Activated T-helper 17 cell treated with anti-CD3 and anti-CD28 coated beads, Interleukin-2, amount 50 U/mL, for 72 hours (primary cell): ENCODE measurements at regions not wholly inside any gene's neighbourhood (a gene's known extent, or its start where the extent isn't known, plus 50 kb on each side); places are given as distances from the start of the nearest gene placed in this dataset.
"Not testable (repeated sequence)": the region's sequence is repeated elsewhere in the genome, so short reads cannot be mapped to it uniquely, and the experiment has no call there.

Experiments
- ATAC-seq: fragments of 150-1000 bp; cut with Tn5 transposase; replicated peaks from 2 replicates; pipeline ENCODE4 v1.10.0; 2021; ENCODE audit warnings: mild to moderate bottlenecking, moderate library complexity
- H3K27ac Mint-ChIP-seq: one replicate; pipeline ENCODE4 v1.8.0; 2022; ENCODE audit warnings: mixed read lengths
- H3K27me3 Mint-ChIP-seq: one replicate; pipeline ENCODE4 v1.8.0; 2022; ENCODE audit warnings: mixed read lengths
- H3K36me3 Mint-ChIP-seq: one replicate; pipeline ENCODE4 v1.8.0; 2022; ENCODE audit warnings: low read depth, mild to moderate bottlenecking, mixed read lengths
- H3K4me1 Mint-ChIP-seq: one replicate; pipeline ENCODE4 v1.8.0; 2022; ENCODE audit warnings: mixed read lengths
- H3K4me3 Mint-ChIP-seq: one replicate; pipeline ENCODE4 v1.8.0; 2022; ENCODE audit warnings: mild to moderate bottlenecking, mixed read lengths
- H3K9me3 Mint-ChIP-seq: one replicate; pipeline ENCODE4 v1.8.0; 2022; ENCODE audit warnings: mixed read lengths

DNA sequence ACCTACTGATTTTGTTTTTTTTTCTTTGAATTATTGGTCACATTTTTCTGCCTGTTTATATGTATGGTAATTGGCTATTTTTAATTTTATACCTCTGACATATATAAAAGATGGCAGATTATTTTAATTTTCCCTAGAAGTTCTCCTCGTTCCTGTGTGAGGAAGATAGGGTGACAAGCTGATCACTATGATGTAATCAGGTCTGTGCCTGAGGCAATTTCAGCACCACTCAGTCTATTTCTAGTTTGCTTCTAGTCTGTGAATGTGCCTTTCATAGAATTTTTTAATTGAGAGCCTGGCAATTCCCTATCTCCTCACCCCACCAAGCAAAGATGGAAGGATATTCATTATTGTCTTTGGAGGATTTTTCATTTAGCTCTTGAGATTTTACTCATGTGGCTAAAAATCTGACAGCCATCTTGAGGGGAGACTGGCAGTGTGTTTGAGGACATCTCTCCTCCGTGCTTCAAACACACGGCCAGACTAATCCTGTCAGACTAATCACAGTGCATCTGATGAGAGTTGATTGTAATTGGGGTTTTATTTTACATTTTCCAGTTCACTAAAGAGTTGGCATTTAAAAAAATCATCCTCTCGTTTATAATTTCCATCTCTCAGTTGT lies 500.3 kb downstream of the TRIML1 start:
- H3K4me3 Mint-ChIP-seq: no peak overlapping the region
- H3K27me3 Mint-ChIP-seq: no peaks in the 10 kb centered on the region
- no peaks in the 10 kb centered on the region for H3K36me3 Mint-ChIP-seq
- no peaks in the 10 kb centered on the region for H3K4me1 Mint-ChIP-seq
- H3K27ac Mint-ChIP-seq: no peak overlapping the region
- ATAC-seq: no peak
- peaks cover 4% of the 10 kb centered on the region for H3K9me3 Mint-ChIP-seq

DNA sequence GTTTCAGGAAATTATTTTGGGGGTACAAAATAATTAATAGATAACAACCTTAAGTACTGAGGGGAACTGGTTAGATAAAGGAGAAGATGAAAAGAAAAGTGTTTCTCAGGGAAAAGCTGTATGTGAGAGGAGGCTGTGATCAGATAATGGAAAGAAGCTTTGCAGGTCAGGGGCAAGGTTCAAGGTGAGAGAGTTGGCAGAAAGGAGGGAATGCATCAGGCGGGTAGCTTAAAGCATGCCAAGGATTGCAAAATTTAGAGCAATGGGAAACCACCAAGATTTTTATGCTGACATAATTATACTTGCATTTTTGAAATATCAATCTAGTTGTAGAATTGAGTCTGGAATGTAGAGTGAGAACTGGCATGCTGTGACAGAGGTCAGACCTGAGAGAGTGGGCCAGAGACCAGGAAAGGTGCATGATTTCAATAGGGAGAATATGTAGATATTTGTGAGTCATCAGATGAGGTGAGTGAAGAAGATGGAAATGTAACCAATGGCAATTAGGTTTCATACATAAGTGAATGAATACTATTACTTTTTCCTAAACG lies 508.7 kb downstream of the TRIML1 start:
- Mint-ChIP-seq H3K4me1 (no peaks in the 10 kb centered on the region), H3K27me3 (no peaks in the 10 kb centered on the region), H3K4me3 (no peak overlapping the region), H3K36me3 (no peaks in the 10 kb centered on the region), H3K27ac (no peak overlapping the region), H3K9me3 (peaks cover 24% of the 10 kb centered on the region)
- ATAC-seq: no peak

DNA sequence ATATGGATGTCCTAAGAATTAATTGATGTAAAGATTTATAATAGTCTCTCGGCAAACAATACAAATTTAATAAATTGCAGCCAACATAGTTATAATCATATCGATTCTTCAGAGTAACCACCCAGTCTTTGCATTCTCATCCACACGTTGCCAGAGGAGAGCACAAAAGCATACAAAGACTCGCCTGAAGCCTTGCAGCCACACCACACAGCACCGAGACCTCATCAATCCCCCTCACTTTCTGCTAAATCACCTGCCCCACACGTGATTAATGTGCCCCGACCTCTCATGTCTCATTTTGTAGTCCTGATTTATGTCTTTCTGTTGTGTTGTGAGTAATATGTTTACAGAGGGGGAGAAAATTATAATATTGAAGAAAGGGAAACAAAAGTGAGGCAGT lies 510.4 kb downstream of the TRIML1 start:
- H3K4me1 Mint-ChIP-seq: no peaks in the 10 kb centered on the region
- no peaks in the 10 kb centered on the region for H3K27me3 Mint-ChIP-seq
- H3K9me3 Mint-ChIP-seq: peaks cover 24% of the 10 kb centered on the region
- H3K4me3 Mint-ChIP-seq: no peak overlapping the region
- no peak for ATAC-seq
- no peaks in the 10 kb centered on the region for H3K36me3 Mint-ChIP-seq
- no peak overlapping the region for H3K27ac Mint-ChIP-seq

DNA sequence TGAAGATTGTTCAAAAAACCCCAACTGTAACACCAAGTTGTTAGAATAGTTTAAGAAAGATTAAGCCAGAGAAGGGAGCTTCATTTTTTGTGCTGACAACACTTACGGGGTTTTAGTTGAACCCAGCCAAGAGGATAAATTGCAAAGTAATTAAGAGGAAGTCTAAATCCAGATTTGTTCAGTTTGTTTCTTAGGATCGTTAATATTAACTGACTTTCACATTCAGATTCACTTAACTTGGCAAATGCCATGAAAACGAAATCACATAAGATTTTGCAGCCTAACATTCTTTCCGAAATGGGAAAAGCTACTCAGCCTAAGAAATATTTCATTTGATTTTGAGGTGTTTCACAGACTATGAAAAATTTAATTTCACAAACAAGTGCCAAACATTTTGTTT lies 511.3 kb downstream of the TRIML1 start:
- no peaks in the 10 kb centered on the region for H3K36me3 Mint-ChIP-seq
- H3K9me3 Mint-ChIP-seq: peaks cover 24% of the 10 kb centered on the region
- H3K27ac Mint-ChIP-seq: no peak overlapping the region
- ATAC-seq: no peak
- no peaks in the 10 kb centered on the region for H3K4me1 Mint-ChIP-seq
- no peak overlapping the region for H3K4me3 Mint-ChIP-seq
- no peaks in the 10 kb centered on the region for H3K27me3 Mint-ChIP-seq

GRCh38 chr4:188657365-188657764 lies 518.1 kb downstream of the TRIML1 start:
- Mint-ChIP-seq H3K36me3 (no peaks in the 10 kb centered on the region), H3K9me3 (no peaks in the 10 kb centered on the region), H3K4me3 (no peak overlapping the region), H3K27ac (no peak overlapping the region), H3K27me3 (no peaks in the 10 kb centered on the region), H3K4me1 (no peaks in the 10 kb centered on the region)
- ATAC-seq: no peak

GRCh38 chr4:188658958-188659522 lies 519.8 kb downstream of the TRIML1 start:
- Mint-ChIP-seq H3K36me3 (no peaks in the 10 kb centered on the region), H3K4me1 (no peaks in the 10 kb centered on the region)

DNA sequence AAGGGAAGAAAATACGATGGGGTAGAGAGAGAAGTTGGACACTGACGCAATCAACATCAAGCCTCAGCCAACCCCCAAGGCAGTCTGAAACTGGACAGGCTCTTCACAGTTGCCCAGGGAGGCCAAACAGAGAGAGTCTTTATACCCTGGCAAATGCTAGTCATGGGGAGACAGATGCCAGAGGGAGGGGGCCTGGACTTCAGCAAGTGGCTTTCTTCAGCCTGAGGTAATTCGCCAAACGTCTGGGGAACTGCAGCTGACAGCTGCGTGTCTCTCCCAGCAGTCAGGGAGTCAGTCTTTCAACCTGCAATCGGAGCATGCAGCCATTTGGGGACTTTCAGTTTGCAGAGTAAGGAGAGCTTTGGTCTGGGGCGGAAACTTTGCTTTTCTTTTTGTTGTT lies 521.6 kb downstream of the TRIML1 start:
- Mint-ChIP-seq H3K9me3 (peaks cover 14% of the 10 kb centered on the region), H3K27ac (no peak overlapping the region), H3K36me3 (no peaks in the 10 kb centered on the region), H3K4me1 (no peaks in the 10 kb centered on the region), H3K4me3 (no peak overlapping the region), H3K27me3 (no peaks in the 10 kb centered on the region)
- no peak for ATAC-seq

More at GRCh38 chr4:188658958-188659522, 519.8 kb downstream of the TRIML1 start:
- Mint-ChIP-seq H3K9me3 (peaks cover 10% of the 10 kb centered on the region), H3K27ac (no peak overlapping the region), H3K4me3 (no peak overlapping the region), H3K27me3 (no peaks in the 10 kb centered on the region)
- no peak for ATAC-seq

- Mint-ChIP-seq H3K27ac (no peak overlapping the region), H3K27me3 (no peaks in the 10 kb centered on the region), H3K4me3 (no peak overlapping the region), H3K36me3 (no peaks in the 10 kb centered on the region), H3K4me1 (no peaks in the 10 kb centered on the region), H3K9me3 (peaks cover 17% of the 10 kb centered on the region)
- ATAC-seq: no peak
Measured at GRCh38 chr4:188661502-188661901, 522.3 kb downstream of the TRIML1 start.

DNA sequence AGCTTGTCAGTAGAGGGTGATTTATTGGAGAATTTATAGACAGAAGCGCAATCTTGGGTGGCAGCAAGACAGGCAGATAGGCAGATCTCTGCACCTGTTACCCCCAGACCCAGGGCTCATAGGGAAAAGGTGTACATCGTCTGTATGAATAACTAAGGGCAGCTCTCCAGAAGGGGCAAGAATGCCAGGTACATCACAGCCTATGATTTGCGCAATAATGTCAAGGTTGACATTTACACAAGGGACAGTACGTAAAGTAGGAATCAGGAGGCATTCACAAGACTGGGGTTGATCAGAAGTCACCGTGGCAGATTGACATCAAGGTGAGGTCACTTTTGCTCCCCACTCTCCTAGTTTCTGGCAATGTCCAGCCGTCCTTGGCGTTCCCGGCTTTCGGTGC lies 524.1 kb downstream of the TRIML1 start:
- no peak for ATAC-seq
- no peaks in the 10 kb centered on the region for H3K36me3 Mint-ChIP-seq
- no peaks in the 10 kb centered on the region for H3K4me1 Mint-ChIP-seq
- no peak overlapping the region for H3K4me3 Mint-ChIP-seq
- peaks cover 17% of the 10 kb centered on the region for H3K9me3 Mint-ChIP-seq
- no peaks in the 10 kb centered on the region for H3K27me3 Mint-ChIP-seq
- no peak overlapping the region for H3K27ac Mint-ChIP-seq

DNA sequence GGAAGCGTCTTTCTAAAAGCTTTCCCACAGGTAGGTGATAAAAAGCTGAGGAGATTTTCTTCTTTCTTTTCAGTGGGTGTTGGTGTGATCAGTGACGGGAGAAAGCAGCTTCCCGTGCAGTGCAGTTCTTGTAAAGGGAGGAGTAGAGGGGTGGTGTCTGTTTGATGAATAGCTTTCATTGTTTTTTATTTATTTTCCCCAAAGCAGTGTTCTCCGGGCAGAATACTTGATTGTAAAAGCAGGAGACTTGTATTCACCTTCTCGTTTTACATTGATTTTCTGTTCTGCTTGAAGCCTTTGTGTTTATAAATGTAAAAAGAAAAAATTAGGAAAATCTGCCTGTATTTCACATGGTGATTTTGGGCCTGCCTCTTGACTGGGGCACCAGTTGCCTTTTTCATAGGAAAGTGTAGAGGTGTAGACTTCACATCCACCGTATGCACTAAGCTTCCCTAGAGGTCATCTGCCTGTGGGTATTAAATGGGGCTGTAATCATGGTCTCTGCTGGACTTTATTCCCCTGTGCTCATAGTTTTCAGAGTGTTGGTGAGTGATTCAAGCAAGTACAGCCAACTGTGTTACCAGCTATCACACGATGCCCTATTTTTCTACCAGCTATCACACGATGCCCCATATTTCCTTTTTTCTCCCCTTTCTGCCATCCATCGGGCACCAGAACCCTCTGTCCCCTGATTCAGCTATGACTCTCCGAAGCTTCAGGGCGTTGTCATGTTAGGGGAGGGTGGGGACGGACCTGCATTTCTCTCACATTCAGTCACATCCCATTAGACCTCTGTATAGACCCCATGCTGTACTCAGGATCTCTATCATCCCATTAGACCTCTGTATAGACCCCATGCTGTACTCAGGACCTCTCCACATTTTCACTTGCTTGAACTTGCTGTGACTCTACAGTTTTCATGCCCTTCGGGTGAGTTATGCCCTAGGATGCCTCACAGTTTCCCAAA lies 526.5 kb downstream of the TRIML1 start:
- peaks cover 21% of the 10 kb centered on the region for H3K9me3 Mint-ChIP-seq
- ATAC-seq: no peak
- no peaks in the 10 kb centered on the region for H3K27me3 Mint-ChIP-seq
- H3K4me1 Mint-ChIP-seq: no peaks in the 10 kb centered on the region
- no peak overlapping the region for H3K4me3 Mint-ChIP-seq
- no peak overlapping the region for H3K27ac Mint-ChIP-seq
- no peaks in the 10 kb centered on the region for H3K36me3 Mint-ChIP-seq

GRCh38 chr4:188678691-188679090 lies 539.5 kb downstream of the TRIML1 start:
- H3K4me1 Mint-ChIP-seq, H3K27ac Mint-ChIP-seq, H3K36me3 Mint-ChIP-seq, ATAC-seq, H3K27me3 Mint-ChIP-seq, H3K4me3 Mint-ChIP-seq: not testable (repeated sequence)
- peaks cover 11% of the 10 kb centered on the region for H3K9me3 Mint-ChIP-seq

DNA sequence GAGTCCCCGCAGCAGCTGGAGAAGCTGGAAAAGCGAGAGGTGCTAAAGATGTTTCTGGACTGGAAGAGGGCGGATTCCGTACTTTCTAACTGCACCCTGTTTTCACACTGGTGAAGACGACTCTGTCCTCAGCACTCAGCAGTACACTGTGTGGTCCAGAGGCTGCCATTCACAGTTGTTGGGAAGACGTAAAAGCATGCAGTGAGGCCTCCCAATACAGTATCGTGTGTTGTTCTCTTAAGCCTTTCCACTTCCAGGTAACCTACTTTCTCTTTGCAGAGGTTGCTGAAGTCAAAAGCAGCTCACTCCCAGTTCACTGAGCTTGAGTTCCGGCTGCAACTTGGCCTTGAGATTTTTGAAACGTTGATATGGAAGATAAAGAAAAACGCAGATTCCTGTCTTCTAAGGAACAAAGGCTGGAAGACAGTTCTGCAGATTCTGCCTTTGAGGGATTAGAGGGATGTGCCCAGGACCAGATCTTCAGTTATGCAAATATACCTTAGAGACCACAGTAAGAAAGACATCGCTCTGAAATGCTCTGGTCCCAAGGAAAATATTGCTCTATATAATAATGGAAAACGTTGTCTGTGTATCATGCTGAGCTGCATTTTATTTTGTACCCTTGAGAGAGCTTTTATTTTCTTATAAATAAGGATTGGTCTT lies 540.9 kb downstream of the TRIML1 start:
- no peak overlapping the region for H3K4me3 Mint-ChIP-seq
- H3K9me3 Mint-ChIP-seq: peaks cover 5% of the 10 kb centered on the region
- no peaks in the 10 kb centered on the region for H3K27me3 Mint-ChIP-seq
- no peaks in the 10 kb centered on the region for H3K4me1 Mint-ChIP-seq
- no peak for ATAC-seq
- no peaks in the 10 kb centered on the region for H3K36me3 Mint-ChIP-seq
- H3K27ac Mint-ChIP-seq: no peak overlapping the region

DNA sequence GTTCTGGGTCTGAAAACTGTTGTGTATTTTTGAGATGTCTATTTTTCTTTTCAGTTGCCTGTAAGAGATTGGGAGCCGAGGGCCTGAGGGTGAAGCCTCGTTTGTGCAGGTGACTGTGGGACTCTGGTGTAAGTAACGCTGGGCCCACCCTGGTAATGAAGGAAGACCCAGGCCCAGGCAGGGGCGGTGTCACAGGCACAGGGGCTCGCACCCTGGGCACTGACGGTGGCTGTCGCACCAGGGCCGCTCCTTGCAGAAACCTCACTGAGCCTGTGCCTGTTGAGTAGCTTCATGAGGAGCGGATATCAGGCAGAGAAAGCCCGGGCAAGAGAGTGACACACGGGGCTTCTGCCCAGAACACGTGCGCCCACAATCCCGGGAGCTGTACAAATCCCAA lies 541.4 kb downstream of the TRIML1 start:
- H3K27me3 Mint-ChIP-seq: no peaks in the 10 kb centered on the region
- H3K4me1 Mint-ChIP-seq: no peaks in the 10 kb centered on the region
- no peak for ATAC-seq
- no peak overlapping the region for H3K27ac Mint-ChIP-seq
- no peaks in the 10 kb centered on the region for H3K36me3 Mint-ChIP-seq
- H3K9me3 Mint-ChIP-seq: peaks cover 5% of the 10 kb centered on the region
- H3K4me3 Mint-ChIP-seq: no peak overlapping the region

GRCh38 chr4:188682321-188682720 lies 543.1 kb downstream of the TRIML1 start:
- Mint-ChIP-seq H3K9me3 (peaks cover 12% of the 10 kb centered on the region), H3K27me3 (no peaks in the 10 kb centered on the region), H3K4me3 (no peak overlapping the region), H3K27ac (no peak overlapping the region), H3K36me3 (no peaks in the 10 kb centered on the region), H3K4me1 (no peaks in the 10 kb centered on the region)
- no peak for ATAC-seq
